ENCODE measurements at regions not wholly inside any gene's neighbourhood (a gene's known extent, or its start where the extent isn't known, plus 50 kb on each side); places are given as distances from the start of the nearest gene placed in this dataset.

GRCh38 chr1:18047122-18047521, 60.5 kb upstream of the IGSF21 start:
- no peak overlapping the region for H3K27ac ChIP-seq
- H3K9me3 ChIP-seq (ENCODE audit: control insufficient read depth, low read length), result no peaks in the 10 kb centered on the region
- H3K27me3 ChIP-seq (ENCODE audit: control insufficient read depth, insufficient read depth, low read length), result no peaks in the 10 kb centered on the region
- no peak overlapping the region for H3K9ac ChIP-seq
- no peak overlapping the region for H3K4me2 ChIP-seq (ENCODE audit: low read length)
- H2AFZ ChIP-seq, result no peak overlapping the region
- no peaks in the 10 kb centered on the region for H3K79me2 ChIP-seq
- no peak overlapping the region for H3K4me3 ChIP-seq (ENCODE audit: low read depth, low read length)
- TF ChIP-seq CTCF (IDR thresholded peaks at IDR 0.05), result no peak
- H3K36me3 ChIP-seq (ENCODE audit: control insufficient read depth, insufficient read depth, low read length), result no peaks in the 10 kb centered on the region
- no peaks in the 10 kb centered on the region for H3K4me1 ChIP-seq

GRCh38 chr1:18049228-18049627, 58.4 kb upstream of the IGSF21 start:
- no peaks in the 10 kb centered on the region for H3K9me3 ChIP-seq (ENCODE audit: control insufficient read depth, low read length)
- no peak overlapping the region for H3K27ac ChIP-seq
- no peak for TF ChIP-seq CTCF (IDR thresholded peaks at IDR 0.05)
- H3K9ac ChIP-seq, result no peak overlapping the region
- H3K4me2 ChIP-seq (ENCODE audit: low read length), result no peak overlapping the region
- no peaks in the 10 kb centered on the region for H3K36me3 ChIP-seq (ENCODE audit: control insufficient read depth, insufficient read depth, low read length)
- H2AFZ ChIP-seq, result no peak overlapping the region
- no peaks in the 10 kb centered on the region for H3K27me3 ChIP-seq (ENCODE audit: control insufficient read depth, insufficient read depth, low read length)
- no peaks in the 10 kb centered on the region for H3K4me1 ChIP-seq
- H3K4me3 ChIP-seq (ENCODE audit: low read depth, low read length), result no peak overlapping the region
- H3K79me2 ChIP-seq, result no peaks in the 10 kb centered on the region

GRCh38 chr1:18052671-18053070, 54.9 kb upstream of the IGSF21 start:
- H3K4me3 ChIP-seq (ENCODE audit: low read depth, low read length), result no peak overlapping the region
- no peak for TF ChIP-seq CTCF (IDR thresholded peaks at IDR 0.05)
- H3K4me2 ChIP-seq (ENCODE audit: low read length), result no peak overlapping the region
- no peak overlapping the region for H2AFZ ChIP-seq
- H3K9me3 ChIP-seq (ENCODE audit: control insufficient read depth, low read length), result no peaks in the 10 kb centered on the region
- no peaks in the 10 kb centered on the region for H3K4me1 ChIP-seq
- no peak overlapping the region for H3K9ac ChIP-seq
- H3K27me3 ChIP-seq (ENCODE audit: control insufficient read depth, insufficient read depth, low read length), result no peaks in the 10 kb centered on the region
- H3K79me2 ChIP-seq, result no peaks in the 10 kb centered on the region
- H3K27ac ChIP-seq, result no peak overlapping the region
- no peaks in the 10 kb centered on the region for H3K36me3 ChIP-seq (ENCODE audit: control insufficient read depth, insufficient read depth, low read length)

- H3K27ac ChIP-seq, result no peak overlapping the region
- no peaks in the 10 kb centered on the region for H3K9me3 ChIP-seq (ENCODE audit: control insufficient read depth, low read length)
- H3K4me1 ChIP-seq, result no peaks in the 10 kb centered on the region
- H2AFZ ChIP-seq, result no peak overlapping the region
- H3K27me3 ChIP-seq (ENCODE audit: control insufficient read depth, insufficient read depth, low read length), result no peaks in the 10 kb centered on the region
- H3K9ac ChIP-seq, result no peak overlapping the region
- no peaks in the 10 kb centered on the region for H3K36me3 ChIP-seq (ENCODE audit: control insufficient read depth, insufficient read depth, low read length)
- H3K4me3 ChIP-seq (ENCODE audit: low read depth, low read length), result no peak overlapping the region
- H3K79me2 ChIP-seq, result no peaks in the 10 kb centered on the region
- no peak overlapping the region for H3K4me2 ChIP-seq (ENCODE audit: low read length)
- TF ChIP-seq CTCF (IDR thresholded peaks at IDR 0.05), result no peak
Observed at GRCh38 chr1:18055156-18055555, 52.4 kb upstream of the IGSF21 start.

- H2AFZ ChIP-seq, result no peak overlapping the region
- TF ChIP-seq CTCF (IDR thresholded peaks at IDR 0.05), result no peak
- no peaks in the 10 kb centered on the region for H3K36me3 ChIP-seq (ENCODE audit: control insufficient read depth, insufficient read depth, low read length)
- no peak overlapping the region for H3K4me2 ChIP-seq (ENCODE audit: low read length)
- no peak overlapping the region for H3K9ac ChIP-seq
- no peaks in the 10 kb centered on the region for H3K9me3 ChIP-seq (ENCODE audit: control insufficient read depth, low read length)
- no peak overlapping the region for H3K27ac ChIP-seq
- no peak overlapping the region for H3K4me3 ChIP-seq (ENCODE audit: low read depth, low read length)
- H3K79me2 ChIP-seq, result no peaks in the 10 kb centered on the region
- no peaks in the 10 kb centered on the region for H3K27me3 ChIP-seq (ENCODE audit: control insufficient read depth, insufficient read depth, low read length)
- no peaks in the 10 kb centered on the region for H3K4me1 ChIP-seq
Observed at GRCh38 chr1:18056545-18056944, 51.1 kb upstream of the IGSF21 start.

All from parathyroid adenoma (tissue), 2 donors.